ENCODE measurements at regions not wholly inside any gene's neighbourhood (a gene's known extent, or its start where the extent isn't known, plus 50 kb on each side); places are given as distances from the start of the nearest gene placed in this dataset.
"Not testable (repeated sequence)": the region's sequence is repeated elsewhere in the genome, so short reads cannot be mapped to it uniquely, and the experiment has no call there.

- Histone ChIP-seq H3K9me3 (replicated peaks) (no peaks in the 10 kb centered on the region), H3K27me3 (replicated peaks) (no peaks in the 10 kb centered on the region), H3K4me1 (replicated peaks) (no peaks in the 10 kb centered on the region)
Observed at GRCh38 chr7:52620849-52621248, 414.6 kb upstream of the POM121L12 start.

GRCh38 chr7:52616552-52616951 lies 418.9 kb upstream of the POM121L12 start:
- H3K4me3 ChIP-seq = no peak overlapping the region
- H3K4me1 ChIP-seq (replicated peaks) = no peaks in the 10 kb centered on the region
- no peak overlapping the region for H3K27ac ChIP-seq
- DNase-seq (ENCODE audit: low read depth in 1 of 2, low spot score in 2 of 2) = no peak
- no peaks in the 10 kb centered on the region for H3K27me3 ChIP-seq (replicated peaks)
- H3K36me3 ChIP-seq = no peaks in the 10 kb centered on the region
- no peaks in the 10 kb centered on the region for H3K9me3 ChIP-seq (replicated peaks)

More at GRCh38 chr7:52620849-52621248, 414.6 kb upstream of the POM121L12 start:
- no peak overlapping the region for H3K27ac ChIP-seq
- no peak overlapping the region for H3K4me3 ChIP-seq
- no peak for DNase-seq (ENCODE audit: low read depth in 1 of 2, low spot score in 2 of 2)
- H3K36me3 ChIP-seq = no peaks in the 10 kb centered on the region

- no peaks in the 10 kb centered on the region for H3K4me1 ChIP-seq (replicated peaks)
Observed at GRCh38 chr7:52615021-52615695, 420.3 kb upstream of the POM121L12 start.

GRCh38 chr7:52609511-52609910 lies 425.9 kb upstream of the POM121L12 start:
- no peak for DNase-seq (ENCODE audit: low read depth in 1 of 2, low spot score in 2 of 2)
- Histone ChIP-seq H3K27me3 (replicated peaks) (no peaks in the 10 kb centered on the region), H3K9me3 (replicated peaks) (no peaks in the 10 kb centered on the region), H3K27ac (no peak overlapping the region), H3K36me3 (no peaks in the 10 kb centered on the region), H3K4me3 (no peak overlapping the region), H3K4me1 (replicated peaks) (no peaks in the 10 kb centered on the region)

More at GRCh38 chr7:52615021-52615695, 420.3 kb upstream of the POM121L12 start:
- no peaks in the 10 kb centered on the region for H3K9me3 ChIP-seq (replicated peaks)
- H3K36me3 ChIP-seq = no peaks in the 10 kb centered on the region
- H3K27me3 ChIP-seq (replicated peaks) = no peaks in the 10 kb centered on the region
- no peak overlapping the region for H3K27ac ChIP-seq
- DNase-seq (ENCODE audit: low read depth in 1 of 2, low spot score in 2 of 2) = no peak
- no peak overlapping the region for H3K4me3 ChIP-seq

GRCh38 chr7:52592698-52593097 lies 442.7 kb upstream of the POM121L12 start:
- no peak overlapping the region for H3K4me3 ChIP-seq
- 0 out of 2 replicates have a peak, but pooled peaks cover 2% of the 10 kb centered on the region for H3K9me3 ChIP-seq (replicated peaks)
- no peaks in the 10 kb centered on the region for H3K27me3 ChIP-seq (replicated peaks)
- H3K4me1 ChIP-seq (replicated peaks) = no peaks in the 10 kb centered on the region
- H3K27ac ChIP-seq = no peak overlapping the region
- no peak for DNase-seq (ENCODE audit: low read depth in 1 of 2, low spot score in 2 of 2)
- H3K36me3 ChIP-seq = no peaks in the 10 kb centered on the region

GRCh38 chr7:52586704-52587103 lies 448.7 kb upstream of the POM121L12 start:
- no peaks in the 10 kb centered on the region for H3K9me3 ChIP-seq (replicated peaks)
- H3K27ac ChIP-seq = no peak overlapping the region
- H3K4me1 ChIP-seq (replicated peaks) = no peaks in the 10 kb centered on the region
- H3K27me3 ChIP-seq (replicated peaks) = no peaks in the 10 kb centered on the region
- H3K36me3 ChIP-seq = no peaks in the 10 kb centered on the region
- H3K4me3 ChIP-seq = no peak overlapping the region
- DNase-seq (ENCODE audit: low read depth in 1 of 2, low spot score in 2 of 2) = no peak

GRCh38 chr7:52584041-52584440 lies 451.4 kb upstream of the POM121L12 start:
- H3K27me3 ChIP-seq (replicated peaks) = no peaks in the 10 kb centered on the region
- H3K36me3 ChIP-seq = no peaks in the 10 kb centered on the region
- DNase-seq (ENCODE audit: low read depth in 1 of 2, low spot score in 2 of 2) = no peak
- no peaks in the 10 kb centered on the region for H3K4me1 ChIP-seq (replicated peaks)
- no peaks in the 10 kb centered on the region for H3K9me3 ChIP-seq (replicated peaks)
- H3K4me3 ChIP-seq = no peak overlapping the region
- H3K27ac ChIP-seq = no peak overlapping the region

- not testable (repeated sequence) for H3K27me3 ChIP-seq (replicated peaks); H3K4me1 ChIP-seq (replicated peaks); H3K4me3 ChIP-seq; H3K9me3 ChIP-seq (replicated peaks); H3K27ac ChIP-seq; DNase-seq (ENCODE audit: low read depth in 1 of 2, low spot score in 2 of 2); H3K36me3 ChIP-seq
Observed at GRCh38 chr7:52573141-52573540, 462.3 kb upstream of the POM121L12 start.

GRCh38 chr7:52571026-52571425 lies 464.4 kb upstream of the POM121L12 start:
- H3K4me3 ChIP-seq = no peak overlapping the region
- no peak for DNase-seq (ENCODE audit: low read depth in 1 of 2, low spot score in 2 of 2)
- H3K27ac ChIP-seq = no peak overlapping the region
- no peaks in the 10 kb centered on the region for H3K36me3 ChIP-seq
- no peaks in the 10 kb centered on the region for H3K9me3 ChIP-seq (replicated peaks)
- H3K4me1 ChIP-seq (replicated peaks) = no peaks in the 10 kb centered on the region
- no peaks in the 10 kb centered on the region for H3K27me3 ChIP-seq (replicated peaks)

- Histone ChIP-seq H3K4me1 (replicated peaks) (no peaks in the 10 kb centered on the region), H3K27ac (no peak overlapping the region), H3K4me3 (no peak overlapping the region), H3K27me3 (replicated peaks) (no peaks in the 10 kb centered on the region), H3K9me3 (replicated peaks) (no peaks in the 10 kb centered on the region), H3K36me3 (no peaks in the 10 kb centered on the region)
- no peak for DNase-seq (ENCODE audit: low read depth in 1 of 2, low spot score in 2 of 2)
Observed at GRCh38 chr7:52569151-52569550, 466.3 kb upstream of the POM121L12 start.

- Histone ChIP-seq H3K36me3 (no peaks in the 10 kb centered on the region), H3K27me3 (replicated peaks) (no peaks in the 10 kb centered on the region), H3K4me3 (no peak overlapping the region), H3K9me3 (replicated peaks) (no peaks in the 10 kb centered on the region), H3K27ac (no peak overlapping the region), H3K4me1 (replicated peaks) (no peaks in the 10 kb centered on the region)
- no peak for DNase-seq (ENCODE audit: low read depth in 1 of 2, low spot score in 2 of 2)
Observed at GRCh38 chr7:52565974-52566373, 469.5 kb upstream of the POM121L12 start.

GRCh38 chr7:52555805-52556204 lies 479.6 kb upstream of the POM121L12 start:
- DNase-seq (ENCODE audit: low read depth in 1 of 2, low spot score in 2 of 2) = no peak
- Histone ChIP-seq H3K4me1 (replicated peaks) (no peaks in the 10 kb centered on the region), H3K9me3 (replicated peaks) (no peaks in the 10 kb centered on the region), H3K27me3 (replicated peaks) (no peaks in the 10 kb centered on the region), H3K4me3 (no peak overlapping the region), H3K27ac (no peak overlapping the region), H3K36me3 (no peaks in the 10 kb centered on the region)

- DNase-seq (ENCODE audit: low read depth in 1 of 2, low spot score in 2 of 2) = no peak
- Histone ChIP-seq H3K36me3 (no peaks in the 10 kb centered on the region), H3K9me3 (replicated peaks) (no peaks in the 10 kb centered on the region), H3K27me3 (replicated peaks) (no peaks in the 10 kb centered on the region), H3K4me3 (no peak overlapping the region), H3K4me1 (replicated peaks) (no peaks in the 10 kb centered on the region), H3K27ac (no peak overlapping the region)
Observed at GRCh38 chr7:52547308-52547910, 488.0 kb upstream of the POM121L12 start.

GRCh38 chr7:52541198-52541765 lies 494.2 kb upstream of the POM121L12 start:
- H3K27ac ChIP-seq; H3K4me1 ChIP-seq (replicated peaks); H3K9me3 ChIP-seq (replicated peaks); DNase-seq (ENCODE audit: low read depth in 1 of 2, low spot score in 2 of 2); H3K36me3 ChIP-seq; H3K27me3 ChIP-seq (replicated peaks); H3K4me3 ChIP-seq: not testable (repeated sequence)

Measured in SJSA1 (cell line).